Vagina (tissue), 2 donors: ENCODE measurements at regions not wholly inside any gene's neighbourhood (a gene's known extent, or its start where the extent isn't known, plus 50 kb on each side); places are given as distances from the start of the nearest gene placed in this dataset.

Source experiments
- DNase-seq, 2 donors: peaks; one replicate each; pipeline ENCODE4 v3.0.0-alpha.2; 2017; ENCODE audit errors: extremely low spot score in 2 of 2
- H3K27ac ChIP-seq: fragments of 200-600 bp; sonication (generic); one replicate; pipeline ENCODE4 v1.5.1; 2019
- H3K27me3 ChIP-seq: fragments of 200-600 bp; sonication (generic); one replicate; pipeline ENCODE4 v1.5.1; 2019
- H3K36me3 ChIP-seq, 2 donors: fragments of 200-600 bp; sonication (generic); one replicate each; pipeline ENCODE4 v1.5.1; 2017 to 2019
- H3K4me1 ChIP-seq: fragments of 200-600 bp; sonication (generic); one replicate; pipeline ENCODE4 v1.5.1; 2019
- H3K4me3 ChIP-seq, 2 donors: fragments of 200-600 bp; sonication (generic); 1 replicate in 1 of 2; 2 replicates in 1 of 2; pipeline ENCODE4 v1.5.1; 2016 to 2019
- H3K9me3 ChIP-seq: fragments of 200-600 bp; sonication (generic); one replicate; pipeline ENCODE4 v1.5.1; 2019
- CTCF ChIP-seq, 3 experiments: fragments of 450-650 bp in 2 of 3; fragments of 200-600 bp in 1 of 3; sonication (generic) in 1 of 3; IDR thresholded peaks; one replicate each; pipeline ENCODE4 v1.5.1; 2017 to 2019; ENCODE audit warnings: antibody characterized with exemption in 3 of 3, mild to moderate bottlenecking in 2 of 3, moderate library complexity in 2 of 3
- POLR2A ChIP-seq, 2 donors: fragments of 450-650 bp; IDR thresholded peaks; one replicate each; pipeline ENCODE4 v1.6.1; 2017; ENCODE audit warnings: antibody characterized with exemption in 2 of 2, mild to moderate bottlenecking in 2 of 2, moderate library complexity in 2 of 2
- POLR2AphosphoS5 ChIP-seq, 2 donors: sonication (generic); formaldehyde crosslinking; IDR thresholded peaks; one replicate each; pipeline ENCODE4 v1.9.0; 2017; ENCODE audit warnings: antibody characterized with exemption in 2 of 2, mild to moderate bottlenecking in 2 of 2, low read depth in 1 of 2; ENCODE audit not compliant: insufficient read depth in 1 of 2
- intact Hi-C: fragments of 100-400 bp; cut with DNase I; formaldehyde crosslinking; loops from one replicate; pipeline ENCODE4 v1.15.1; 2023

- Histone ChIP-seq H3K27me3 (no peaks in the 10 kb centered on the region), H3K4me1 (peaks cover 9% of the 10 kb centered on the region), H3K4me3 (no peak overlapping the region), H3K36me3 (no peaks in the 10 kb centered on the region), H3K9me3 (no peaks in the 10 kb centered on the region), H3K27ac (no peak overlapping the region)
- DNase-seq: no peak
- intact Hi-C loops: no loop called here
- TF ChIP-seq CTCF (IDR thresholded peaks at IDR 0.05): no peak
- no peak for TF ChIP-seq POLR2AphosphoS5 (IDR thresholded peaks at IDR 0.05; ENCODE audit: insufficient read depth in 1 of 2, low read depth in 1 of 2)
- TF ChIP-seq POLR2A (IDR thresholded peaks at IDR 0.05): no peak
These were observed 103.1 kb upstream of the MAP9 start for GRCh38 chr4:155479835-155480234.

GRCh38 chr4:155478336-155478835 lies 101.6 kb upstream of the MAP9 start:
- intact Hi-C loops: no loop called here
- Histone ChIP-seq H3K36me3 (no peaks in the 10 kb centered on the region), H3K27ac (no peak overlapping the region), H3K27me3 (no peaks in the 10 kb centered on the region), H3K4me3 (no peak overlapping the region), H3K9me3 (no peaks in the 10 kb centered on the region), H3K4me1 (peaks cover 12% of the 10 kb centered on the region)
- TF ChIP-seq POLR2AphosphoS5 (IDR thresholded peaks at IDR 0.05; ENCODE audit: insufficient read depth in 1 of 2, low read depth in 1 of 2) (no peak), POLR2A (IDR thresholded peaks at IDR 0.05) (no peak), CTCF (IDR thresholded peaks at IDR 0.05) (no peak)
- DNase-seq: no peak

GRCh38 chr4:155474758-155475157 lies 98.0 kb upstream of the MAP9 start:
- H3K36me3 ChIP-seq: no peaks in the 10 kb centered on the region
- H3K27ac ChIP-seq: no peak overlapping the region
- intact Hi-C loops: no loop called here
- H3K4me1 ChIP-seq: peaks cover 12% of the 10 kb centered on the region
- no peaks in the 10 kb centered on the region for H3K27me3 ChIP-seq
- TF ChIP-seq POLR2AphosphoS5 (IDR thresholded peaks at IDR 0.05; ENCODE audit: insufficient read depth in 1 of 2, low read depth in 1 of 2) (no peak), CTCF (IDR thresholded peaks at IDR 0.05) (no peak), POLR2A (IDR thresholded peaks at IDR 0.05) (no peak)
- no peaks in the 10 kb centered on the region for H3K9me3 ChIP-seq
- DNase-seq: no peak
- no peak overlapping the region for H3K4me3 ChIP-seq

- no peak for DNase-seq
- intact Hi-C loops: no loop called here
- H3K27me3 ChIP-seq: no peaks in the 10 kb centered on the region
- no peaks in the 10 kb centered on the region for H3K36me3 ChIP-seq
- no peaks in the 10 kb centered on the region for H3K9me3 ChIP-seq
- TF ChIP-seq CTCF (IDR thresholded peaks at IDR 0.05): no peak
- no peak for TF ChIP-seq POLR2AphosphoS5 (IDR thresholded peaks at IDR 0.05; ENCODE audit: insufficient read depth in 1 of 2, low read depth in 1 of 2)
- no peak for TF ChIP-seq POLR2A (IDR thresholded peaks at IDR 0.05)
- H3K27ac ChIP-seq: no peak overlapping the region
- H3K4me1 ChIP-seq: peaks cover 12% of the 10 kb centered on the region
- no peak overlapping the region for H3K4me3 ChIP-seq
These were observed 96.8 kb upstream of the MAP9 start for GRCh38 chr4:155473420-155474095.

- no peaks in the 10 kb centered on the region for H3K4me1 ChIP-seq
- no peaks in the 10 kb centered on the region for H3K9me3 ChIP-seq
- no peak overlapping the region for H3K4me3 ChIP-seq
- no peak for TF ChIP-seq POLR2A (IDR thresholded peaks at IDR 0.05)
- no peak for TF ChIP-seq CTCF (IDR thresholded peaks at IDR 0.05)
- TF ChIP-seq POLR2AphosphoS5 (IDR thresholded peaks at IDR 0.05; ENCODE audit: insufficient read depth in 1 of 2, low read depth in 1 of 2): no peak
- no peaks in the 10 kb centered on the region for H3K36me3 ChIP-seq
- intact Hi-C loops: no loop called here
- no peak overlapping the region for H3K27ac ChIP-seq
- no peaks in the 10 kb centered on the region for H3K27me3 ChIP-seq
- no peak for DNase-seq
These were observed 91.5 kb upstream of the MAP9 start for GRCh38 chr4:155468282-155468681.
